Midbrain (tissue), 1 donor: ENCODE measurements at regions not wholly inside any gene's neighbourhood (a gene's known extent, or its start where the extent isn't known, plus 50 kb on each side); places are given as distances from the start of the nearest gene placed in this dataset.
"Not testable (repeated sequence)": the region's sequence is repeated elsewhere in the genome, so short reads cannot be mapped to it uniquely, and the experiment has no call there.

ENCODE experiments used
- DNase-seq: peaks from one replicate; lab custom pipeline; 2025; lab: John Stamatoyannopoulos, UW

DNA sequence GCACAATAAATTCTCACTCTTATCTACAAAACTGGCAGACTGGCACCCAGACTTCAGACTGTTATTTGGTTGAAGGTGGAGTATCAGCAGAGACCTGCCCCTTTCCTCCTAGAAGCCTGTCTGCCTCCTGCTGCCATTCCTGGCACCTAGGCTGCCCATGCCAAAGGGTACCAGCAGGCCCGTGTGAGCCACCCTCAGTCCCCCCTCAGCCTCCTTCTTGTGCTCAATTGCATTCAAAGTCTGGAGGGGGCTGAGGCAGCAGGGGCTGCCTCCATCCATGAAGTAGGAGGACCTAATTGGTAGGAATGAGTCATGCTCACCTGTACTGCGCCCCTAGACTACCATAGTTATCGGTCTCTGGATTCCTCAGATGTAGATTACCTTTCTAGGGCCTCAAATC lies 440.9 kb upstream of the GRM3 start:
- DNase-seq: no peak

DNA sequence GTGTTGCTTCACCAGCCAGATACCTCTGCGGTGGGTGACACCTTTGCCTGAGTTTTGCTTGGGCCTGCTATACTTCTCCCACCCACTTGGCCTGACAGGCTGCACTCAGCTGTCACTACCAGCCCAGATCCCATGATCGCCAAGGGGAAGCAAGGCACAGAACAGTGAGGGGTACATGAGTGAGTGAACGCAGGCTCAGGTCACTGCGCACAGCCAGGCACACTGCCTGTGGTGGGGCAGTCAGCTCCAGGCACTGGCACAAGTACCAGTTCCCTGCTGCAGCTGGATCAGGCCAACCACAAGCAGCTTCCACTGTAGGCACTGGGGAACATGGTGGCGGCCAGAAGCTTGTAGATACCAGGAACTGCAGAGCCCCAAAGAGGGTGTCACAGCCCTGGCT lies 441.9 kb upstream of the GRM3 start:
- DNase-seq: no peak

DNA sequence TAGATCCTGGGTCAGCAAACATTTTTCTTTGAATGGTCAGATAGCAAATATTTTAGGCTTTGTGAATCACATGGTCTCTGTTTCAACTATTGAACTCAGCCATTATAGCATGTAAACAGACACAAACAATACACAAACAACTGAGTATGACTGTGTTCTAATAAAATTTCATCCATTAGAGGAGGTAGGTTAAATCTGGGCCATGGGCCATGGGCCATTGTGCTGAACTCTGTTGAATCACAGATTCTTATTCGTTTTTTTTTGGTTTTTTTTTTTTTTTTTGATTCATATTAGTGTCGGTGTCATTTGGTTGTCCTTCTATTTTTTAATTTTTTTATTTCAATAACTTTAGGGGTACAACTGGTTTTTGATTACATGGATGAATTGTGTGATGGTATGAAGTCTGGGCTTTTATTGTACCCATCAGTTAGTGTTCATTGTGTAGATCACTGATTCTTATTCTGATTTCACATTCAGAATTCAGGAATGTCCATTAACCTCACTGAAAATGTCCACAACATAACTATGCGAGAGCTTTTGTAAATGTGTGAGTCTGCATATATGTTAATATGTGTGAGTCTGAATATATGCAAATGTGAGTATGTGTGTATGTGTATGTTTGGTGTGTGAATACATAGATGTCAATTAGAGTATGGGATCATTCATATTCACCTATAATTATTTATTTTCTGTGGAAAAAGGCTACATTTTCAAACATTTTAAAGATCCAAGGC lies 443.7 kb upstream of the GRM3 start:
- no peak for DNase-seq

DNA sequence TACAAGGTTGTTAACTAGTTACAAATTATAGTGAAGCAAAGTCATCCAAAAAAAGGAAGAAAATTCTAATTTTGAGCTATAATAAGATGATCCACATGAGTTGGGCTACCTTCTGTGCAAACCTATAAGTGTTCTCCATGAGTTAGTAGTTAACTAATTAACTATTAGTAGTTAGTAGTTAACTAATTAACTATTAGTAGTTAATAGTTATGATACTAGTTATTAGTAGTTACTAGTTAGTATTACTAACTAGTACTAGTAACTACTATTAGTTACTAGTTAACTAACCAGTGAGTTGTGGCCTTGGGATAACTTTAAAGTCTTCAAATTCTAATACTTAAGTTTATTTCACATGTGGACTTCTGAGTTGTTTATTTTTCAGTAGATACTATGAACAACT lies 453.4 kb upstream of the GRM3 start:
- DNase-seq: no peak

DNA sequence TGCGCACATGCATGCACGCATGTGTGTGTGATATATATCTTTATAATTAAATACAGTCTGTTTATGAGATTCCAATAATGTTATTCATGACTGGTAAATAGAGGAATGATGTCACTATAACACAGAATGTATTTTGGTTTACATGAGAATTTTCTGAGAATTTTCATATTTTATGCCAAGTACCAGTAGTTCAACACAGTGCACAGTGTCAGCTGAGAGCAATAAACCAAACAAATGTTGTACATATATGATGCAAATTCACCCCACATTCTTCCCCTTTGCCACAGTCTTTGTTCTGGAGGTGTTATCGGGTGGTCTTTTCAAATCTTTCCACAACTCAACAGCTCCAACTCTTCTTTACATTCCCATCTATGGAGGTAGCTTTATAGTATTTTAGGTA lies 462.2 kb upstream of the GRM3 start:
- no peak for DNase-seq

DNA sequence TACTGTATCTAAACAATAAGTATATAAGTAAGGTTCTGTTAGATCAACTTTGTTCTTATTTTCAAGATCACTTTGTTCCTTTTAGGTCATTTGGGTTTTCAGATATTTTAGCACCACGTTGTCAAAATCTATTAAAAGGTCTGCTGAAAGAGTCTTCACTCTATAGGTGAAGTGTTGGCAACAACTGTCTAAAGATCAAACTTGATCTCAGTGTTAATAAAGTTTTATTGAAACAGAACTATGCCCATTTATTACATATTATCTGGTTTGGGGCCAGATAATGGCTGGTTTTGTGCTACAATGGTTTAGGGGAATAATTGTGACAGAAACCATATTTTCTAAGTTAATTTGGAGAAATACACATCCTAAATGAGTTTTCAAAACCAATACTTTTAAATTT lies 478.9 kb upstream of the GRM3 start:
- DNase-seq: no peak

DNA sequence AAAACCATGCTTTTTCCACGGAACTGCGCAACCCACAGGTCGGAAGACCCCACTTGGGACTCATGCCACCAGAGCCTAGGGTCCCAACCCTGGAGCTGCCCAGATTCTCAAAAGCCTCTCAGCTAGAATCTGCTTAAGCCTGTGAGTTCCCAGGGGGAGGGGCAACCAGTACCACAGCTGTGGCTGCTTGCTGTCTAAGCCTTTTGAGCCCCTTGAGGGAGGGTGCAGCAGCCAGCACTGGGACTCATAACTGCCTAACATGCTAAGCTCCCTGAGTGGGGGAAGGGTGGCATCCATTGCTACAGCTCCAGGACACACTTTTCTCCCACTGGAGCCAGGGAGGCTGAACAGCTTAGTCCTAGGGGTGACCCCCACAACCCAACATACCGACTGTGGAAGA lies 485.6 kb upstream of the GRM3 start:
- DNase-seq: no peak

DNA sequence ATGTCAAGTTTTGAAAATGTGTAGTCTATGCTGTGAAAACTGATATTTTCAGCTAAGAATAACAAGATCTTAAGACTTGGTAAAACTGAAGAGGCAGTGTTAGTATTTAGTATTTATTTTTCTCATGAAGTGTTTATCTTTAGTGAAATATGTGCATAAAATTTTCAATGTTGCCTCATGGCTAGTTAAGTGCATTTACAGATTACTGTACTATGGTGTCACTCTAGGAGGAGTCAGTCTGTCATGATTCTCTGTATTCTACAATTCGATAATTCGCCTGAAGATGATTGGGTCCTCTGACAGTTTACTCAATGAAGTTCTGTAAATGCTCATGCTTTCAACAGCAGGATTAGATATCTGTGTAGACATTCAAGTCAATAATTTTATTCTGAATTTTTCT lies 488.1 kb upstream of the GRM3 start:
- DNase-seq: no peak

DNA sequence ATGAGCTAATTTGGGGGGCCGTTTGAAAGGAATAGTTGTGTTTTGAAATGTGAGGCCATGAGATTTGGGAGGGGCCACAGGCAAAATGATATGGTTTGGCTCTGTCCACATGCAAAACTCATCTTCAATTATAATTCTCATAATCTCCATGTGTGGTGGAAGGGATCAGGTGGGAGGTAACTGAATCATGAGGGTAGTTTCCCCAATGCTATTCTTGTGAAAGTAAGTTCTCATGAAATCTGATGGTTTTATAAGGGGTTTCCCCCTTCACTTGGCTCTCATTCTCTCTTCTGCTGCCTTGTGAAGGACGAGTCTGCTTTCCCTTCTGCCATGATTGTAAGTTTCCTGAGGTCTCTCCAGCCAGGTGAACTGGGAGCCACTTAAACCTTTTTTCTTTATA lies 490.8 kb upstream of the GRM3 start:
- DNase-seq: no peak

DNA sequence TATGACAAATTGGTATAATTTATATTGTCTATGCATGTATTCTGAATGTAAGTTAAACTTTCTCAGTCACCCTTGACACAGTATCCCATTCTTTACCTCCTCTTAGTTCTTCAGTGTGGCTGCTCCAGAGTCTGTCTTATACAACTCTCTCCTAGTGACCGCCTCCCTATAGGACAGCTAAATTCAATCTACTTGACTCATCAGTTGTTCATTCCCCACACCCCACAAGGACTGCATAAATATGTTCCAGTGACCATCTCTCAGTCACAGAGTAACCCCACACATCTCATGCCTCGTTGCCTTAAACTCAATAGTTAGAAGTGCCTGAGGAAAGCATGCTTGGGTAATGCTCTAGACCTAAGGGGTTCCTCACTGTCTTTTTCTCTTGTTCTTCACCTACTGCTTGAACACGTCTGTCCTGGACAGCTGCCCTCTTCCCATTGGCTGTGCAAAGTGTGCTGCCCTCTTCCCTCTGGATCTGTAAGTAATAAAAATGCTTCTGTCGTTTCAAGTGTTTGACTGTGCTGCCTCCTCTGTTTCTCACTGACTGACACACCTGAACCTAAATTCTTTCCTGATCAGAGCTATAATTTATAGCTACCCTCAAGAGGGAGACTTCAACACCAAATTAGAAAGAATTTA lies 494.6 kb upstream of the GRM3 start:
- no peak for DNase-seq

DNA sequence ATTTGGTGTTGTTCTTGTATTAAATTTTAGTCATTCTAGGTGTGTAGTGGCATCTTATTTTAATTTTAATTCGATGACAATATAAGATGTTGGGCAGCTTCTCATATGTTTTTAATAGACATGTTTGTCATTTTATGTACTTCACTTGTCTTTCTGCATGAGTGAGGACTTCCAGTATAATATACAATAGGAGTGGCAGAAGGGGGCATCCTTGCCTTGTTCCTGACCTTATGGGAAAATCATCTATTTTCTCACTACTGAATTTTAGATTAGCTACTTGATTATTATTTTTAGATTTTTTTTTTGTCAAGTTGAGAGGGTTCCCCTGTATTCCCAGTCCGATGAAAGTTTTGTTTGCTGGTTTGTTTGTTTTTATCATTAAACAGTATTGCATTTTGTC lies 495.2 kb upstream of the GRM3 start:
- no peak for DNase-seq

DNA sequence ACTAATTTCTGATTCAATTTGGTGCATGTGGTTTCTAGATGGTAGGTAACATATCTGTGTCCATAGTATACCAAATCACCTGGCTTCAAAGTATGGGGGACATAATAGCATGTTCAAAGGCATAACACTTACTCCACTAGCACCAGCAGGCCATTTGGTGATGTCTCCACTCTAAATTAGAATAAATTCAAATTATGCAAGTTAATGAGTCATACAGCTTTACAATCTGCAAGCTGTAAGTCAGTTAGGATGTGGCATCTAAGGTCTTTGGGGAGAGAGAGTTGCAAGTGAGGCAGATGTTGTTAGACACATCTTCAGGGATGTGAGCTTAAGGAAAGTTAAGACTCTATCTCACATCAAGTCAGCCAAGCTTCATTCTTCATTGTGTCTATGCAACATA lies 506.4 kb upstream of the GRM3 start:
- no peak for DNase-seq

DNA sequence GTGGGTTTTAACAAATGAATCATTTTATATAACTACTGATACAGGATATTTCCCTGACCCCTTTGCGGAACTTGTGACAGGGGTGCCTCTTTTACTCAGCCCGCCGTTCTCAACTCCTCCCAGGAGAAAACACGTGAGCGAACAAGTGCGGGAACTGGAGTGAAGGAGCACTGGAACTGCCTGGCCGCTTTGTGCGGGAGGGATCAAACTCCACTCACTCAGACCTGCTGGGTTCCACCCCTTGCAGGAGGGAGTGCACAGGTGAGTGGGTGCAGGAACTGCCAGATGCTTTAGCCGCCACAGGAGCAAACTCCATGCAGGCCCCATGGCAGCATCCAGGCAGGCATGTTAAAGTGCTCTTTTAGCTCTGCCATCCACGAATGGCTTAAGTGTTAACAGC lies 513.4 kb upstream of the GRM3 start:
- no peak for DNase-seq

DNA sequence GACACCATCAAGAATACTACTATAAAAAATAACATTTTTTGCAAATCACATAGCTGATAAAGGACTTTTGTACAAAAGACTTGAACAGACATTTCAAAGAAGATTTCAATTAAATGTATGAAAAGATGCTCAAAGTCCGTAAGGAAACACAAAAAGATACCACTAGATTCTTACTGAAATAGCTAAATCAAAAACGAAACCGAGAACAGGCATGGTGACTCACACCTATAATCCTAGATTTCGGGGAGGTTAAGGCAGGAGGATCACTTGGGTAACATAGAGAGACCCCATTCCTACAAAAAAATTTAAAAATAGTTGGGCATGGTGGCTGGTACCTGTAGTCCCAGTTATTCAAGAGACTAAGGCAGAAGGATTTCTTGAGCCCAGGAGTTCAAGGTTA lies 520.2 kb upstream of the GRM3 start:
- DNase-seq: no peak

DNA sequence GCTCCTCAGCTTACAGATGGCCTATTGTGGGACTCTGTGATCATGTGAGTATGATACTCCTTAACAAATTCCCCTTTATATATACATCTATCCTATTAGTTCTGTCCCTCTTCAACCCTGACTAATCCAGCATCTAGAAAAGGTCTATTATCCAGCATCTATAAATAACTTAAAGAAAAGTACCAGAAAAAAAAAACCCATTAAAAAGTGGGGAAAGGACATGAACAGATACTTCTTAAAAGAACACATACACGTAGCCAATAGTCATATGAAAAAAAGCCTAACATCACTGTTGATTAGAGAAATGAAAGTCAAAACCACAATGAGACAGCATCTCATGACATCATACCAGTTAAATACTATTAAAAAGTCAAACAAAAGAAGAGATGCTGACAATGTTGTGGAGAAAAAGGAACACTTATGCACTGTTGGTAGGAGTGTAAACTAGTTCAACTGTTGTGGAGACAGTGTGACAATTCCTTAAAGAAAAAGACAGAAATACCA lies 549.5 kb upstream of the GRM3 start:
- no peak for DNase-seq

DNA sequence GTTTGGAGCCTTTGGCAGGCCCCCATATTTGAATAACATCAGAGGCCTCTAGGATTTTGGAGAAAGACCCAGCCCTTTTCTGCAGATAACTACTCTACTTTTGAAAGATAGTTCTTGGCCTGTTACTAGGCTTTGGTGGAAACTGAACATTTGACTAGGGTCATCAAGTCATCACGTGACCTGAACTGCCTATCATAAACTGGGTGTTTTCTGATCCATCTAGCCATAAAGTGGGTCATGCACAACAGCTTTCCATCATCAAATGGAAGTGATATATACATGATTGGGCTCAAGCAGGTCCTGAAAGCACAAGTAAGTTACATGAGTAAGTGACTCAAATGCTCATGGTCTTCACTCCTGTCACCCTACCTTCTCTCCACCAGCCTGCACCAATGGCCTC lies 552.3 kb upstream of the GRM3 start:
- DNase-seq: no peak

DNA sequence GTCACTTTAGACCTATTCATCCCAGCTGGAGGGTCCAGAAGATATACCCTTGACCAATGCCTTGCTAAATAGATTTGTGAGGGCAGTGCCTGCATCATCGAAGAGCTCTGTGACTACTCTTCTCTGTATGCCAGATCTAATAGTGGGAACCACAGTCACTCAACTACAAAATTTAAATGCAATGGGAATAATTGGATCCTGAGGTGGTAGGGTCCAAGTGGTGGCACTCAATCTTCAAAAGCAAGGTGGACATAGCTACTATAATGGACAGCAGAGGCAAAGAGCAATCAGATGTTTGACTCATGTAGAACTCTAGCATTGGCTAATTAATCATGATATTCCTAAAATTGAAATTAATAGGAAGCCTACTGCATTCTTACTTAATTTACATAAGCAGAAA lies 554.3 kb upstream of the GRM3 start:
- DNase-seq: no peak

DNA sequence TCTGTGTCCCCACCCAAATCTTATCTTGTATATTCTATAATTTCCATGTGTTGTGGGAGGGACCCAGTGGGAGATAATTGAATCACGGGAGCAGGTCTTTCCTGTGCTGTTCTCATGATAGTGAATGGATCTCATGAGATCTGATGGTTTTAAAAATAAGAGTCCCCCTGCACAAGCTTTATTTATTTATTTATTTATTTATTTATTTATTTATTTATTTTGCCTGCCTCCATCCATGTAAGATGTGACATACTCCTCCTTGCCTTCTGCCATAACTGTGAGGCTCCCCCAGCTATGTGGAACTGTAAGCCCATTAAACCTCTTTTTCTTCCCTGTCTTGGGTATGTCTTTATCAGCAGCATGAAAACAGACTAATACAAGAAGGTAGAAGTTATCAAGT lies 579.1 kb upstream of the GRM3 start:
- DNase-seq: not testable (repeated sequence)

DNA sequence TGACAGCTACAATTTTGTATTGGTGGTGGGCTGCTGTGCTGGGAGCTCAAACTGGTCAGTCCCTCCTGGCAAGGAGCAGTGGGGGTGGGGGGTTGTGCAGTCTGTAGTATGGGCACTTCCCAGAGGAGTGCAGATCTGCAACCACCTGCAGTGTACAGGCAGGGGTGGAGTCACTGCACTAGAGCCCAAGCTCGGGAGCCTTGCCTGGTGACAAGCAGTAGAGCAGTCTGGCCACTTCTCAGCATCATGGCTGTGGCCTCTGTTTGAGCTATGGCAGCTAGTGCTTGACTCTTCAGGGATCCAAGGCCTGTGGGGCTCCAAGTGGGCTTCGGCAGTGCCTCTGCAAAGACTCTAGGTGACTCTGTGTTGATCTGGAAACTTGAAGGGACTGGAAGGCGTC lies 585.1 kb upstream of the GRM3 start:
- DNase-seq: no peak

DNA sequence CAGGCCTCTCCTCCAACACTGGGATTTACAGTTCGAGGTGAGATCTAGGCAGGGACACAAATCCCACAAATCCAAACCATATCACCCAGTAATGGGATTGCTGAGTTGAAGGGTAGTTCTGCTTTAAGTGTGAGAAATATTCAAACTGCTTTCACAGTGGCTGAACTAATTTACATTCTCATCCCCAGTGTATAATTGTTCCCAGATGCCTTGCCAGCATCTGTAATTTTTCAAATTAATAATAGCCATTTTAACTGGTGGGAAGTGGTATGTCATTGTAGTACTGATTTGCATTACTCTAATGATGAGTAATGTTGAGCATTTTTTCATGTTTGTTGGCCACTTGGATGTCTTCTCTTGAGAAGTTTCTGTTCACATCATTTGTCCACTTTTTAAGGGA lies 592.8 kb upstream of the GRM3 start:
- no peak for DNase-seq

DNA sequence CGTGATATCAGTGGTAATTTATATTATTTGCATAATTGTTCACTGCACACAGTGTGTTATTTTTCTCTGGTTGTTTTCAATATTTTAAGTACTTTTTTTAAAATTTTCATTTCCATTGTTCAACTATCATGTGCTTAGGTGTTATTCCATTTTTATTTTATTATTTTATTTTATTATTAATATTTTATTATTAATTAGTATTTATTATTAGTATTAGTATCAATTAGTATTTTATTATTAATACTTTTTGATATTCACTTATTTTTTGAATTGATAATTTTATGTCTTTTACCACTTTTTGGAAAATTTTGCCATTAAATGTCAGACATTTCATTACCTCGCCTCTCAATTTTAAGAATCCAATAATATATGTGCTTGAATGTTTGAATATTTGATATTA lies 593.8 kb upstream of the GRM3 start:
- no peak for DNase-seq

DNA sequence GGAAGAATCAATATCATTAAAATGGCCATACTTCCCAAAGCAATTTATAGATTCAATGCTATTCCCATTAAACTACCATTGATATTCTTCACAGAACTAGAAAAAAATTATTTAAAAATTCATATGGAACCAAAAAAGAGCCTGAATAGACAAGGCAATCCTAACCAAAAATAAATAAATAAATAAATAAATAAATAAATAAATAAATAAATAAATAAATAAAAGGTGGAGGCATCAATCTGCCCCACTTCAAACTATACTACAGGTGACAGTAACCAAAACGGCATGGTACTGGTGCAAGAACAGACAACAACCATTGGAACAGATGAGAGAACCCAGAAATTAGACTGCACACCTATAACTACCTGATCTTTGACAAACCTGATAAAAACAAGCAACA lies 598.5 kb upstream of the GRM3 start:
- not testable (repeated sequence) for DNase-seq

DNA sequence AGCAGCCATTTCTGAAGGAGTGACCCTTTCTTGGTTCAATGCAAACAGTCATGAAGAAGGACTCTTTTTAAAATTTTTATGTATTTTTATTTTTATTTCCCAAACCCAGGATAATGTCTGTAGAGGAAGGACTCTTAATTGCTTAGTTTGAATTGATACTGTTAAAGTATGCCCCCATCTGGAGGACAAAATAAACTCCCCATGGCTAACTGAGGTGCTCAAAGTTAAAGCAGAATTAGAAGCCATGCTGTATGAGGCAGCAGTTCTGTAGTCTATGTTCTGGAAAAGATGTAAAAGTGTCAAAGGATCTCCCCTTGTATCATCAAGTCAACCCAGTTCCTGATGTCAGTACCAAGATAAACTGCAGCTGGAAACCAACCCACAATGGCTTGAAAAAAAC lies 617.9 kb upstream of the GRM3 start:
- DNase-seq: no peak

DNA sequence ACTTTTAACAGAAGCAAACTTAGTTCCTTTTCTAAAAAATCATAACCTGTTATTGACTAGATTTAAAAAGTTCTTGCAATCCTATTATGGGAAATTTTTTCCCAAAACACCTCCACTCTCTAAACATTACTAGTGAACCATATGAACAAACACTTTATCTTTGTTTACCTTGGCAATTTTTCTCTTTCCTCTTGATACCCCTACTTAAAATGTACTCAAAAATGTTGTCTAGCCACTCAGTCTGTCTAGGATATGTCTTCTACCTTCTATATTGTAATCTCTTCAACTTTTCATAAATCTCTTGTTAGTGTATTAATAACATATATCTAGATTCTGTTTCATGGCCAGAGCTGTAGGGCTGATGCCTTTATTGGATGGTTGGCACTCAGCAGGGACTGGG lies 630.0 kb upstream of the GRM3 start:
- no peak for DNase-seq
